ENCODE measurements at regions not wholly inside any gene's neighbourhood (a gene's known extent, or its start where the extent isn't known, plus 50 kb on each side); places are given as distances from the start of the nearest gene placed in this dataset.
"Not testable (repeated sequence)": the region's sequence is repeated elsewhere in the genome, so short reads cannot be mapped to it uniquely, and the experiment has no call there.

- DNase-seq (ENCODE audit: low read depth in 4 of 4, low spot score in 3 of 4): not testable (repeated sequence)
Measured at GRCh38 chr2:19615402-19615801, 257.0 kb upstream of the OSR1 start.

GRCh38 chr2:19614066-19614465 is 255.6 kb upstream of the OSR1 start:
- no peak for DNase-seq (ENCODE audit: low read depth in 4 of 4, low spot score in 3 of 4)

GRCh38 chr2:19611491-19612332 is 253.3 kb upstream of the OSR1 start:
- DNase-seq (ENCODE audit: low read depth in 4 of 4, low spot score in 3 of 4): peak in 1 of 4 donors; percentile 9

- no peak for DNase-seq (ENCODE audit: low read depth in 4 of 4, low spot score in 3 of 4)
Measured at GRCh38 chr2:19609266-19609665, 250.8 kb upstream of the OSR1 start.

- DNase-seq (ENCODE audit: low read depth in 4 of 4, low spot score in 3 of 4): no peak
Measured at GRCh38 chr2:19607931-19608771, 249.7 kb upstream of the OSR1 start.

GRCh38 chr2:19607400-19607799 is 249.0 kb upstream of the OSR1 start:
- DNase-seq (ENCODE audit: low read depth in 4 of 4, low spot score in 3 of 4): no peak

- DNase-seq (ENCODE audit: low read depth in 4 of 4, low spot score in 3 of 4): no peak
Measured at GRCh38 chr2:19600982-19601381, 242.6 kb upstream of the OSR1 start.

- DNase-seq (ENCODE audit: low read depth in 4 of 4, low spot score in 3 of 4): no peak
Measured at GRCh38 chr2:19600506-19600905, 242.1 kb upstream of the OSR1 start.

- no peak for DNase-seq (ENCODE audit: low read depth in 4 of 4, low spot score in 3 of 4)
Measured at GRCh38 chr2:19598971-19599370, 240.5 kb upstream of the OSR1 start.

- no peak for DNase-seq (ENCODE audit: low read depth in 4 of 4, low spot score in 3 of 4)
Measured at GRCh38 chr2:19592197-19592596, 233.8 kb upstream of the OSR1 start.

GRCh38 chr2:19589791-19590190 is 231.4 kb upstream of the OSR1 start:
- DNase-seq (ENCODE audit: low read depth in 4 of 4, low spot score in 3 of 4): no peak

- no peak for DNase-seq (ENCODE audit: low read depth in 4 of 4, low spot score in 3 of 4)
Measured at GRCh38 chr2:19580830-19581229, 222.4 kb upstream of the OSR1 start.

GRCh38 chr2:19580264-19580663 is 221.8 kb upstream of the OSR1 start:
- DNase-seq (ENCODE audit: low read depth in 4 of 4, low spot score in 3 of 4): no peak

- DNase-seq (ENCODE audit: low read depth in 4 of 4, low spot score in 3 of 4): no peak
Measured at GRCh38 chr2:19579461-19579860, 221.0 kb upstream of the OSR1 start.

- DNase-seq (ENCODE audit: low read depth in 4 of 4, low spot score in 3 of 4): no peak
Measured at GRCh38 chr2:19577723-19578122, 219.3 kb upstream of the OSR1 start.

- no peak for DNase-seq (ENCODE audit: low read depth in 4 of 4, low spot score in 3 of 4)
Measured at GRCh38 chr2:19576411-19576810, 218.0 kb upstream of the OSR1 start.

- DNase-seq (ENCODE audit: low read depth in 4 of 4, low spot score in 3 of 4): no peak
Measured at GRCh38 chr2:19575641-19576040, 217.2 kb upstream of the OSR1 start.

GRCh38 chr2:19574778-19575260 is 216.4 kb upstream of the OSR1 start:
- peak; percentile 14 to 50 (median 36) for DNase-seq (ENCODE audit: low read depth in 4 of 4, low spot score in 3 of 4)

- DNase-seq (ENCODE audit: low read depth in 4 of 4, low spot score in 3 of 4): no peak
Measured at GRCh38 chr2:19573784-19574183, 215.4 kb upstream of the OSR1 start.

GRCh38 chr2:19571773-19572172 is 213.3 kb upstream of the OSR1 start:
- DNase-seq (ENCODE audit: low read depth in 4 of 4, low spot score in 3 of 4): no peak

GRCh38 chr2:19569300-19569791 is 210.9 kb upstream of the OSR1 start:
- DNase-seq (ENCODE audit: low read depth in 4 of 4, low spot score in 3 of 4): no peak

All from left renal pelvis (tissue), 4 donors.